HL-60/S4 (cell line): ENCODE measurements at regions not wholly inside any gene's neighbourhood (a gene's known extent, or its start where the extent isn't known, plus 50 kb on each side); places are given as distances from the start of the nearest gene placed in this dataset.
"Not testable (repeated sequence)": the region's sequence is repeated elsewhere in the genome, so short reads cannot be mapped to it uniquely, and the experiment has no call there.

ENCODE experiments used
- in situ Hi-C: fragments of 300-500 bp; cut with MboI; formaldehyde crosslinking; loops from 2 replicates; pipeline ENCODE4 v1.14.3; 2022; ENCODE audit warnings: low sequenced_read_pairs

DNA sequence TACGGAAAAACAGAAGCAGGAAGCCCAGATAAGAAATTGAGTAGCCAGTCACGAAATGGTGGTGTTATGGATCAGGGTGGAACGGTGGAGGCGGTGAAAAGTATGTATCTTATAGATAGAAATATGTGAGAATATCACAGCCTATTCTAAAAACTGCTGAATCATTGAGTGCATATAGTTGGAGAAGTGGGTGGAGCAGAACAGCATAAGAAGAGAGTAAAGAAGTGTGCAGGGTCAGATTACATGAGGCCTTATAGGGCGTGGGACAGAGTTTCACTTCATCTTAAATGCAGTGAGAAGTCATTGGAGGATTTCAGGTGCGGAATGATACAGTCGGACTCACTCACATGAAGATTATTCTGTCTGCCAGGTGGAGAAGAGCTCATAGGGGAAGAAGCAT, 293.1 kb downstream of the TRIML1 start:
- in situ Hi-C loops, result no loop called here

DNA sequence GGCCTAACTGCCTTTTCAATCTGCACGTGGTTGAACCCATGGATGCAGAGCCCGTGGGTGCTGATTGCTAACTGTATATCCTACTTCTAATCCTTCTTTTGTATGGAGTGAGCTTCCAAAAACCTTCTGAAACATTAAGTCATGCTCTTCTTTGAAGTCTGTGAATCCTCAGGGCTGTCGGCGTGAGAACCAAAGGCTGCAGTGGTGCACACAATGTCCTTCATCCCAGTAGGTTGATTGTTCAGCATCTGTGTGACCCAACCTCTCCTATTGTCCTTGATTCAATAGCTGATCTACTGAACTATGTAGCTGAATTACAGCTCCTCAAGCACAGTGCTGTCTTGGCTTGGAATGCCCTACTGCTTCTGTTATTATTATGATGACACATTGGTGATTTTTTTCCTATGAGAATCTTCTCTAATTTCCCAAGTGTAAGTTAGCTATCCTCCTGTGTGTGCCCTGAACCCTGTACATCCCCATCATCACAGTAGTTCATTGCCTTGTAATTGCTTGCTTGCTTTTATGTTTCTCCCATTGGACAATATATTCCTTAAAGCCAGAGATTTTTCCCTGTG, 294.6 kb downstream of the TRIML1 start:
- in situ Hi-C loops, result no loop called here

DNA sequence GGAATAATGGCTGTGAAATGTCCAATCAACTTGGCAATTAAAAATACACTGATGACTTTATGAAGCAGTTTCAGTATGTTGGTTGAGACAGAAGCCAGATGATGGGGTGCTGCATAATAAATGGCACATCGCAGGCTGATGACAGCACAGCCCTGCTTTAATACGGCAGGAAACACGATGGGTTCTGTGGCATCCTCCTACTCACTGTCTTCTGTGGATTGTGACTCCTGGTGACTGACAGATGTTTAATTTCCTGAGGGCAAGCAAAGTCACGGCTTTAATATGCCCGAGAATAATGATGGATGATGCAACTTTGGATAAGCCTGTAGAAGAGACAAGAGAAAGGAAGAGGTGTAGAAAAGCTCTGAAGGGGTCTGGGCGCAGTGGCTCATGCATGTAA, 295.4 kb downstream of the TRIML1 start:
- in situ Hi-C loops, result no loop called here

DNA sequence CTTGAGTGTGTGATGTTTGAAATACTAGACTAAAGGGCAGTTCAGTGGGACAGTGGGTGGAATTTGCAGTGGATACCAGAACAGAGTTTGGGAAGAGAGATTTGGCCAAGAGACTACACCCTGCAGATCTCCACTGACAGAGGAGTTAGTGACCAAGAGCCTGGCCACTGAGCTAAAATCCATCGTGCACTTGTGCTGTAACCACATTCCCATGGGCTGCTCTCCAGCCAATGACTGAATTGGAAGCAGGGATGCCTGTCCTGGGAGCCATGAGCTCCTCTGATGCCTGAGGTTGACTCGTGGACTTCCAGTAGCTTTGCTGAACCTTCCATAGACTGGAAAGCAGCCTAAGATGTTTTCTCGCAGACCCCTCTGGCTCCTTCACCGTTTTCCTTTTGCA, 296.1 kb downstream of the TRIML1 start:
- in situ Hi-C loops, result no loop called here

DNA sequence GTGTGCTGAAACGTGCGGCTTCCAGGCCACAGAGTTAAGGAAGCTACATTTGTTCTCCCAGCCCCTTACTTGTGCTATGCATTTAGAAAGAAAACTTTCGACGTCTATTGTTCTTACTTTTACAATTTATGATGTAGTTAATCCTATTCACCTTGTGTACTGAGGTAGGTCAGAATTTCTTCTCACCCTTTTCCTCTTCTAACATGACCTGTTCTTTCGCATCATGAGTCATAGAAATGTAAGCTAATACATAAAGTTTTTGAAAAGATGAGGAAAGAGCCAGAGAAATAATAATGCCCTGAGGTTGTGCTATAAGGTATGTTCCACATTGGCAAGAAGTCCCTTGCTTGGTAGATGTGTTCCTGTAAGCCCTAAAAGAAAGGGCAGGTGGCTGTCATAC, 298.3 kb downstream of the TRIML1 start:
- in situ Hi-C loops, result no loop called here

DNA sequence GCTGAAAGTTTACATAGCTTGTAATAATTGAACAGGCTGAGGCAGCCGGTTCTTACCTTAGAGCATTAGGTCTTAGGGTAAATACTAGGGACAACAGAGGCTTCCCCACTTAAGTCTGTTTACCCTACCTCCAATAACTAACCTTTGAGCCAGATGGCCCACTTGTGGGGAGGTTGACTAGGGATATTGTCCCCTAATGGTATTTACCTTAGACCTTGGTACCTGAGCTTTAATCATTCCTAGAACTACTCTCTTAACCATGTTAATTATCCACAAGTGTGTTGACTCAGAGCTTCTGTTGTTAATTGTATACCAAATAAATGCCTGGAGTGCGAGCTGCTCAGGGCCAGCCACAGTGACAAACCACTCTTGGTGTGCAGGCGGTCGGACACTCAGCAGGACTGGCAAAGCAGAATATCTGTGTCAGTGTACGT, 299.2 kb downstream of the TRIML1 start:
- in situ Hi-C loops, result not testable (repeated sequence)

DNA sequence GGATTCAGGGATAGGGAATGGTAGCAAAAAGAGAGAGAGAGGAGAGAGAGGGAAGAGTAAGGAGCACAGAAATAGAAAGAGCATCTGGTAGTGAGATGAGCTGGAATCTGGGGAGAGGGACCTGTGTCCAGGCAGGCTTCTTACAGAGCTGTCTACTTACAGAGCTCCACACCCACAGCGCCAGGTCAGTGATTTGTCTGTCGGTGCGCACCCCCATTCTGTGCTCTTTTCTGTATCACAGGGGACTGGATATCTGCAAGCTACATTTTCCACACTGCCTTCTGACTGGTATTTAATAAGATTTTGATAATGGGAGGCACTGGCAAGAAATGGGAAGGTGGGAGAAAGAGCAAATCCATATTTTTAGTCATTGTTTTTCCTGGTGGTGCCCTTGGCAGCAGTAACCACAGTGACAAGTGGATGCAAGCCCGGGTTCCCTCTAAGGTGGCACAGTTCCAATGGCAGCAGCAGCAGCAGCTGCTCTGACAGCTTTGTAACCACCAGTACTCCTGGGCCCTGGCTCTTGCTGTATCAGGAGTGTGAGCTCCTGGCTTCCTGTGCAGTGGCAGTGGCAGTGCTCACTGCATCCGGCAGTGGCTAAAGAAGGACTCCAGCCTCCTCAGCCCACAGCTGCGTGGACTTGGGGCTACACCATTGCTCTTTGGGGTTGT, 300.5 kb downstream of the TRIML1 start:
- in situ Hi-C loops, result no loop called here

DNA sequence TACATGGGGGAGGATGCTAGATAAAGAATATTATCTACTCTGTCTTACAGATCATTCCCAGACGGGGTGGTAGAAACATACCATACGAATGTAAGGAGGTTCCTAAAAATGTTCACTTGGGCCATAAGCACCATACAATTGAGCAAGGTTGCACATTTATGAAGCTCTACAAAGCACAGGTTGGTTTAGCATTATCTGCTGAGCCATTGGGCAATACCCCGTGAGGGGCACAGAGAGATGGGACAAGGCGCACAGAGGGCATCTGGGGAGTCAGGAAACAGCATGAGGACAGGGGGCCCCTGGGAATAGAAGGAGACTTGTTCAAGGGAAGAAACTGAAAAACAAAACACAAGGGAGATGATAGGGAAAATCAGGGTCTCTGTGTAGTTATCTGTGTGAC, 305.3 kb downstream of the TRIML1 start:
- in situ Hi-C loops, result no loop called here

DNA sequence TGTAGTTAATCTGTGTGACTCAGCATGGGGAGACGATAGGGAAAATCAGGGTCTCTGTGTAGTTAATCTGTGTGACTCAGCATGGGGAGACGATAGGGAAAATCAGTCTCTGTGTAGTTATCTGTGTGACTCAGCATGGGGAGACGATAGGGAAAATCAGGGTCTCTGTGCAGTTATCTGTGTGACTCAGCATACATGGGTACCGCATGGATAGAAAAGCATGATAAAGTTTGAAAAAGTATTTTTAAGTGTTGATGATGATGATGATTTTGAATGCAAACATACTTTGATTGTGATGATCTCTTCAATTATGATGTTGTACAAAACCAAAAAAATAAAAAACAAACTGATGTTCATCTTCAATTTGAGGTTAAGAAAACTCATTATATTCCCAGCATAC, 309.8 kb downstream of the TRIML1 start:
- in situ Hi-C loops, result not testable (repeated sequence)

DNA sequence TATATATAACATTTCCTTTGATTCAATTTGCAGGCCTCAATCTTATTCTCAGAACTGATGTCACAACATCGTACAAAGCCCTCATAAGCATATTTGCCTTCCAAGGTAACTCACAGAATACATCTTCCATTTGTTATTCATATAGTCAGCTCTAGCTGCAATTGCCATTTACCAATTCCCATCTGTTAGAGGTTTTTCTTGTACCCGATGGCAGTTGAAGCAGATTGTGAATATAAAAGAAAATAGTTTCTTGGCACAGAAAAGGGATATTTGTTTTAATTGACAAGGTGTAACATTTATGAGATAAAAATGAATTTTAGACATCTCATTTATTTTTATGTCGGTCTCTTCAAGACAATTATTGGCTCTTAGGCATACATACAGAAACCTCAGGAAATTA, 311.3 kb downstream of the TRIML1 start:
- in situ Hi-C loops, result no loop called here

DNA sequence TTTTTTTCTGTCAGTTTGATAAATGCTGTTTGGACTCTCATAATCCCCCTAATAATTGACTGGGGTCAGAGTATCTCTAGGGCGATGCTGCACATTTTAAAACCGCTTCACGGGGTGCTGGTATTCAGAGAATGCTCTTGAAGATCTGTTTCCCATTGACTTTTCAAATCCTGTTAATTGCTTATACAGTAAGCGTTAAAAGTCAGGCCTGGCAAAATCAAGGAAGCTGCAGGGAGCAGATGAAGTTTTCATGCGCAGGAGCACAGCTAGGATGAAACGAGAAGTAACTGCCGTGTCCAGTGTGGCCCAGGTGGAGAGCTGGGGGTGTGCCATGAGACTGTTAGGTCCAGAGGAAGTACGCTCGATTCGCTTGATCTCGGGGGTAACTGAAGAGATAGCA, 312.9 kb downstream of the TRIML1 start:
- in situ Hi-C loops, result no loop called here

DNA sequence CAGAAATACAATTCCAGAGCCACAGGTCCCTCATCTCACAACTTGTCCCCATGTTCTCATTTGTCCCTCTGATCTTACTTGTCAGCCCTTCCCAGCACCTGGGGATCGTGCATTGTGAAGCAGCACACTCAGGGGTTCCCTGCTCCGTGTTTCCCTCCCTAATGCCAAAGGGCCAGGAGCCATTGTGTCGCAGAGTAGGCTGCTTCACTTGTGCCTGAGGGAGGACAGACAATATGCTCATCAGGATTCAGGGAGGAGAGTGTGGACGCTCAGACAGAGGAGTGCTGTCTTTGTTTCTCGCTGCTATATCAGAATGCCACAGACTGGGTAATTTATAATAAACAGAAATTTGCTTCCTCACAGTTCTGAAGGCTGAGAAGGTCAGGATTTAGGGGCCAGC, 315.3 kb downstream of the TRIML1 start:
- in situ Hi-C loops, result no loop called here

DNA sequence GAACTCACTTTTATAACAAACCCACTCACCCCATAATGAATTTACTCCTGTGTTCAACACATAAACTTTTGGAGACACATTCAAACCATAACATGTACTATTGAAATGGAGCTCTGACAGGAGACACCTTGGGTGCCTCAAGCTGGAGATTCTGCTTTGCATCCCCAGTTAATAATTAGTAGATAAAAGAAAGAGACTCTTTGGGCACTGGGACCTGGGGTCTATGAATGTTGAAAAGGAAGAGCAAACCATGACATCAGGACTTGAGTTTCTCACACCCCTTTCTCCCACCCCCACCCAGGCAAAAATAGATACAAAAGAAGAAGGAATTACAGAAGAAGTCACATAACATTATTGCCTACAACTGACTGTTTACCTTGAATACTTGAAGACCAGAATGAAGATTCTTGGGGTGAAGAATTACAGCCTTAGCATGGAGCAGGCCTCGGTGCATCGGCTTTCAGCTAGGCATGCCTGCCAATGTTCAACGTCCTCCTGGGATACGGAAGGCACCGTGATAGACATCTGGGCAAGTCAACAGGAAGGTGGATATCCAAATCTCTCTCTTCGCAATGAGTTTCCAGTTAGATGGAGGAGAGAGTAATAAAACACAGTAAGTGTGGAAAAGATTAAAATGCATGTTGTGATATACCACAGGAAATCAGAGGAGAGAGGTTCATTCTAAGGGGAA, 316.0 kb downstream of the TRIML1 start:
- in situ Hi-C loops, result no loop called here

DNA sequence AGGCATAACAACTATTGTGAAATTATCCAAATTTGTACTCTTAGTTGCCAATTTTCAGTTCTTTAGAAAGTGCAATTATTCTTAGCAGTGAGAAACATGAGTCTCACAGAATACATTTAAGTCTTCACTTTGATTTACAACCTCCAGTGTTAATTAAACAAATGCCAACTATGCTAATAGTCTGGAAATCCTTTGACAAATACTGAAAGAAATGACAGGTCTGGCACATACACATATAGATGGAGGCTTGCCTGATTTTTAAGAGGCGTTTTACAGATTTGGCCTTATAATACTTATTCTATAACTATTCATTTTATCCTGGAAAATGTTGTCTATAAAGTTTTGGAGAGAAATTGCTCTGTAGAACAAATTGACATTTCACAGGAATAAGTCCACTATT, 320.1 kb downstream of the TRIML1 start:
- in situ Hi-C loops, result no loop called here

DNA sequence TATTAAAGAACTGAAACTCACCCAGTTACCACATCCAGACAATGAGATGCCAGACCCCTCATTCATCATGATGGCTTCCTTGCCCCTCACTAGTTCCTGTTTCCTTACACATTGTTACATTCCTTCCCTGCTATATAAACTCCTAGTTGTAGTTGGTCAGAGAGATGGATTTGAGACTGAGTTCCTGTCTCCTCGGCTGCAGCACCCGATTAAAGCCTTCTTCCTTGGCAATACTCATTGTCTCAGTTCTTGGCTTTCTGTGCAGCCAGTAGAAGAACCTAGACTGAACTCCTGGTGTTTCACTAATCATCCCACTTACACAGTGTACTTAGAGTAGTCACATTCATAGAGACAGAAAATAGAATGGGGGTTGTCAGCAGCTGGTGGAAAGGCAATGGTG, 324.7 kb downstream of the TRIML1 start:
- in situ Hi-C loops, result no loop called here

DNA sequence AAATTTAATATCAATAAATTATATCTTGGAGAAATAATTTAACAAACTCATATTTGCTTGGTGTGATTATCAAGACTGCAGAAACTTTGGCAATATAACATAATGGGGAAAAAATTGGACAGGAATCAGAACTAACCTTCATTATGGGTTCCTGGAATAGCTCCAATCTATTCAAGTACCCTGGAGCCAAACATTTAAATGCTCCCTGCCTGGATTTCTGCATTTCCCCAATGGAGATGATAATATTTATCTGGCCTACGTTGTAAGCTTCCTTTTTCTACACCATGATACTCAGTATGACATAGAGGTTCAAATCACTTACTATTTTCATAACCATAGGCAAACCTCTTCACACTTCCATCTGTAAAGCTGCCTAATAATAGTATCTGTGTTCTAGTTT, 326.8 kb downstream of the TRIML1 start:
- in situ Hi-C loops, result no loop called here

DNA sequence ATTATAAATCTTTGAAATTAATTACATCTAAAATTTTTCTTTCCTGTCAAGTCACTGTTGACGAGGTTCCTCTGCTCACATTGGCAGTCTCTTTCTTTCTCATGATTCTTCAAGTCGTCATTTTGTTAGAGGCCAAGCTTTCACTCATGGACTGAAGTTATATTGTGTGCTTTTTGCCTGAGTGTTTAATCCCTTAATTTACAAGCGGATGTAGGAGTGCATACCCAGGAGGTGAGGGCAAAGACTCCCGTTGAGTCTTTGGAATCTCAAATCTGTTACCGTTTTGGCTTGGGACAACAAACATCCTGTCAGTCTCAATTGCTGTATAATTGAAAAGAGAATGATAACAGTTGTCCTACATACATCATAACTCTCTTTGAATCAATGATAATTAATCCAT, 345.0 kb downstream of the TRIML1 start:
- in situ Hi-C loops, result no loop called here

DNA sequence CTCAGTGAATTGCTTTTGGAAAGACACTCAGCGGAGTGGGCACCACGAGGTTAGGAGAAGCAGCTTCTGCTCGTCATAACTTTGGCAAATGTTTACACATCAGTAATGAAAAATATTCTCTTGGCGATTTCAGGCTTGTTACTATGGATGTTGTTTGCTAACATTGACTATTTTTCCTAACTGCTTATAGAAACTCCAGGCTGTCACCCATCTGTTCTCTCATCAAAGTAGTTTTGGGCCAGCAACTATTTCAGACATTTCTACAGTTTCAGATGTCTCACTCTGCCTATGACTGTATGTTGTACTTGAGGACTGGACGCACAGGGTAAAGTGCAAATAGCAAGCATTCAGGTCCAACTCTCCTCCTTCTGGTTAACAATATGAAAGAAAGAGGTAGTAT, 346.7 kb downstream of the TRIML1 start:
- in situ Hi-C loops, result no loop called here

DNA sequence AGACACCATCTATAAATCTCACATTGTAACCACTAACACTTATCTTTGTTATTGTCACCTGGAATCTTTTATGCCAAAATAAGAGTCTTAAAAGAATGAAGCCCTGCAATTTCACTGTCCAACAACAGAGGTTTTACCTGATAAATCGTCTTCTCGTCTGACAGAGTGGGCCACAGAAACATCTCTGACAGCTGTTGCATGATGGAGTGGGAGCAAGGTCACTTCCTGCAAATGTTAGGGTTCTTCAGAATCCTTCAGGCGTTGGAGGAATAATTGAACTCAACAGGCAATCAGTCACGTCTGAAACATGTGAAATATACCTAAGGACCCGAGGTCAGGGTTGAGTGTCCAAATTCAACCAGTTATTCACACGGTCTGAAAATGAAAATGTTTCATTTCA, 353.6 kb downstream of the TRIML1 start:
- in situ Hi-C loops, result no loop called here

DNA sequence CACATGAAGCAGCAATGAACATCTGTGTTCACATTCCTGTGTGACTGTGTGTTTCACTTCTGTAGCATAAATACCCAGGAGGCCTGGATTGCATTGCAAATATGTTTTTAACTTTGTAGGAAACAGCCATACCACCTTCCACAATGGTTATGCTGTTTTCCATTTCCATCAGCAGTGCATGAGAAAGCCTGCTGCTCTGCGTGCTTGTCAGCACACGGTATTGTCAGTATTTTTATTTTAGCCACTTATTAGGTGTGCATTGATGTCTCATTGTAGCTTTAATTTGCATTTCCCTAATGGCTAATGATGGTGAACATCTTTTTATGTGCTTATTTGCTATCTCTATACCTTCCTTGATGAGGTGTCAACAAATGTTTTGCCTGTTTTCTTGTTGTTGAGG, 355.9 kb downstream of the TRIML1 start:
- in situ Hi-C loops, result no loop called here

DNA sequence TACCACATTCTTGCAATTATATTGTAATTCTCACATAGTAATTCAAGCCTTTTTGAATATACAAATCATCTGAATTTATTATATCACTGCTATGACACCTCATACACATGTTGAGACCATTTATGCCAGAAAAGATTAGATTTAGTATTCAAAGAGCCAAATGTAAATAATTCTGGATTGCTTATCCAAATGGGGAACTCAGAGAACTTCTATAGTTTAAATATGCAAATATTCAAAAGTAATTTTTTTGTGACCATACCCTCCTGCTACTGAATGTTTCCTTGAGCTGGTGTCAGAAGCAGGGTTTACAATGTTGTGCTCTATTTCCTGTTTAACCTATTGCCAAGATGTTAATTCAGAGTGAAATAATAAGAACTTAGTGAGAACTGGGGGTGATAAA, 372.2 kb downstream of the TRIML1 start:
- in situ Hi-C loops, result no loop called here

DNA sequence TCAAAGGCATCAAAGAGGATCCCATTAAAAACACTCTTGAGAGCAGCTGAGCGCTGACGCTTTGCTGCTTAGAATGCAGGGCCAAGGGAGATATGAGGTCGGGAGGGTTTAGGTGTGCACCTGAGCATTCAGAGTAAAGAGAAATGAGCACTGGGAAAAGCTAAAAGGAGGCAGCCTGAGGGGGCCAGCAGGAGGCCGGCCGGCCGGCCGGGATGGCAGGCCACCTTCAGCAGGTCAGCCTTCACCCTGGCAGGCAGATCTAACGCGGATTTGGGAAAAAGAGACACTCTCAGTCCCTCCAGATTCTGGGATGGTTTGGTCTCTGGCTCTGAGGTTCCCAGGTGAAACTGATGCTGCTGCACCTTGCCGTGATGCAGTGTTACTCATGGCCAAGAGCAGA, 393.5 kb downstream of the TRIML1 start:
- in situ Hi-C loops, result no loop called here

DNA sequence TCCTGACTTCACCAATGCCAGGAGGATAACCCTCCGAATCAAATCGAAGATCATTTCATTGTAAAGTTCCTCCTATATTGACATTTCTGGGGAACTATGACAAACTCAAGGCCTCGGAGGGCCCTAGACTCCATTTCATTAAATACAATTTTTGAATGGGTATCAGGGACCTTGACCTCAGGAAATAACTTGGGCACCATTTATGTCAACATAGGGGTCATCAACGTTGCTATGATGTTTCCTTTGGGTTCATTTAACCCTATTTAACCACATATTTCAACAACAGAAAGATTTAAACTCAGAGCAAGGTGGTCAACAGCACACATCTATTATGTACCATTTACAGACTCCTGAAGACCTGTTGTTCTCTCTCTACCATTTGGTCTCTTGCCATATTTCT, 395.1 kb downstream of the TRIML1 start:
- in situ Hi-C loops, result no loop called here
